Kidney tubule cell (primary cell): ENCODE measurements at regions not wholly inside any gene's neighbourhood (a gene's known extent, or its start where the extent isn't known, plus 50 kb on each side); places are given as distances from the start of the nearest gene placed in this dataset.
A peak's percentile ranks its signal among the peaks of the same experiment; 100 is the strongest.
"Not testable (repeated sequence)": the region's sequence is repeated elsewhere in the genome, so short reads cannot be mapped to it uniquely, and the experiment has no call there.

Experiments used
- DNase-seq: peaks from one replicate; pipeline ENCODE4 v3.0.0-alpha.2; 2018; ENCODE audit warnings: low spot score

DNA sequence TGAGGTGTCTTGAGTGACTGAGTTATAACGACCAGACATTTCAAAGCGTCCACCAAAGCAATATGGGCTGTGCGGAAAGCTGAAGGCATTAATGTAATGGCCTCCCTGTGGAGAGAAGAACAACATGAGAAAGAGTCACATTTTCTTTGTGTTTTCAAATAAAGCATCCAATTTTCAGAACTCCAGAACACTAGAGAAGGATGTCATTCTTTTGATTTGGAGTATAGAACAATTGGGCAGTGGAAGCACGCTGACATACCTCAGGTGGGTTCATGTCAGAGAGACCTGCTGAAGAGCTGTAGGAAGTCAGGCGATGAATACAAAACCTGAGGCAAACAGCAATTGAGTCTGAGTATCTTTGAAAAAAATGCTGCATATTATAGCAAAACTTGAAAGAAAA, 556.5 kb downstream of the GABRG2 start:
- DNase-seq, result no peak

GRCh38 chr5:162637481-162637880, 569.9 kb downstream of the GABRG2 start:
- no peak for DNase-seq

GRCh38 chr5:162638849-162639248, 571.3 kb downstream of the GABRG2 start:
- DNase-seq, result no peak

- no peak for DNase-seq
These were observed 573.7 kb downstream of the GABRG2 start for GRCh38 chr5:162641142-162641813.

GRCh38 chr5:162654661-162655405, 587.3 kb downstream of the GABRG2 start:
- peak; percentile 9 for DNase-seq

GRCh38 chr5:162657076-162657475, 589.5 kb downstream of the GABRG2 start:
- peak; percentile 78 for DNase-seq

DNA sequence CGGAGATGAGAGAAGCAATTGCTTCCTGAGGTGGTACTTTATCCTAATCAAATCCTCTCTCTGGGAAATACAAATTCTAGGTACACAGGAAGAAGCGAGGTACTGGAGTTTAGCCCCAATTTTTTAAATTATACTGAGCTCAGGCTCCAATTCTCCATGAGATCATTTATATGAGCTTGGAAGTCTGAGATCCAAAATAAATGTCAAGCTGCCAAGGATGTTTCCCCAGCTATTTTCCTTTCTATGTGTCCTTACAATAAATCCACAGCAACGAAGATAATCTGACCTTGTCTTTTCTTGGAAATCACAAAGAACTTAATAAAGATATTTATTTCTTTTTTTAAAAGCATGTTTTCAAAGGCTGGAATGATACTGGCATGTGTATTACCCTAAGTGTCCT, 597.3 kb downstream of the GABRG2 start:
- DNase-seq, result no peak

- DNase-seq, result no peak
These were observed 601.4 kb downstream of the GABRG2 start for GRCh38 chr5:162668926-162669325.

DNA sequence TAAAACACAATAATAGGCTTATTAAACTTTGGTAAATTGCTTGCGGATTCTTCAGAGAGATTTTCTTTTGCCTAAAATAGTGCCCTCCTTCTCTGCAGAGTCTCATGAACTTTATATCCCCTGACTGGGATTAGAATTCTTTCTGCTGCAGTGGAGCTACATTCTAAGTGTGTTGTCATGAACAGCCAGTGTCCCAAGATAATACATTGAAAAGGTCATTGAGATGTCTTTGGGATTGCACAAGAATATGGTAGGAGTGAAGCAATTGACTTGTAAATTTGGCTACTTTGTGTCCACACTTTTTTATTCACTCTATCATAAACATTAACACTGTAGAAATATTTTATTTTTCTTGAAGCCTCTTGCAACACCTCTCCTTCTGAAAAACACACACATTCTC, 604.5 kb downstream of the GABRG2 start:
- no peak for DNase-seq

- peak; percentile 78 for DNase-seq
These were observed 615.7 kb downstream of the GABRG2 start for GRCh38 chr5:162683284-162683683.

- no peak for DNase-seq
These were observed 616.6 kb downstream of the GABRG2 start for GRCh38 chr5:162684145-162684544.

- DNase-seq, result no peak
These were observed 617.7 kb downstream of the GABRG2 start for GRCh38 chr5:162685302-162685701.

DNA sequence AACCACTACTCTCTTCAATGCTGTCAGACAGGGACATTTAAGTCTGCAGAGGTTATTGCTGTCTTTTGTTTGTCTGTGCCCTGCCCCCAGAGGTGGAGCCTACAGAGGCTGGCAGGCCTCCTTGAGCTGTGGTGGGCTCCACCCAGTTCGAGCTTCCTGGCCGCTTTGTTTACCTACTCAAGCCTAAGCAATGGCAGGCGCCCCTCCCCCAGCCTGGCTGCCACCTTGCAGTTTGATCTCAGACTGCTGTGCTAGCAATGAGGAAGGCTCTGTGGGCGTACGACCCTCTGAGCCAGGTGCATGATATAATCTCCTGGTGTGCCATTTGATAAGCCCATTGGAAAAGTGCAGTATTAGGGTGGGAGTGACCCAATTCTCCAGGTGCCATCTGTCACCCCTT, 628.7 kb downstream of the GABRG2 start:
- DNase-seq, result not testable (repeated sequence)

- DNase-seq, result no peak
These were observed 631.8 kb downstream of the GABRG2 start for GRCh38 chr5:162699361-162699760.

GRCh38 chr5:162703914-162704313, 636.3 kb downstream of the GABRG2 start:
- no peak for DNase-seq

DNA sequence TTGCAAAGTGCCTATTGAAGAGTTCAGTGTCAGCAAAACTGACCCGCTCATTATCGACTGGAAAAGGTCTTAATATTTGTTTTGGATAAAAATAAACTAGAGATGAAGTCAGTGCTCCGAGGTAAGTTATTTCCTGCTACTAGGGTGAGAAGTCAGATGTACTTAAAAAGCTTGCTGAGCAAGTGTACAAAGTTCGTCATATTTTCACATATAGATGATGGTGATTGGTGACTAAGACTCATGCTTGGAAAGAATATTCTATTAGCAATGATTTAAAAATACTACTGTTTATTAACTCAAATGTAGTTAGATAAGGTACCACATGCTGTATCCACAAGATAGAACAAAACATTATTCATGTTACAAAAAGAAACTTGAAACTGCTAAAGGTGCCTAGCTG, 643.7 kb downstream of the GABRG2 start:
- no peak for DNase-seq

DNA sequence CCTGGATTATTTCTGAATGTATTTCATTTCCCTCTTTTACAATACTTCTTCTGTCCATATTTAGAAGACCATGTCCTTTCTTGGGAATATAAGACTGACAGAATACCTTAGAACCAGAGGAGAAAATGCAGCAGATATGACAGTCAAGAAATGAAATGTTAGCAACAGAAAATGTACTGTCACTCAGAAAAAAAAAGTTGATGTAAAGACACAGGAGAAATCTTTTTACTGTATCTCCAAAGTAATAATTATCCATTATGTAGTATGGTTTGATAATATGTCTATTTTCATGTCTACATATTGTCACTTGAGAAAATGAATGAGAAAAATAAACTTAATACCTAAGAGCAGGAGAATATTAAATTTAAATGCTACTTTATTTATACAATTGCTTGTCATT, 652.1 kb downstream of the GABRG2 start:
- DNase-seq, result no peak

DNA sequence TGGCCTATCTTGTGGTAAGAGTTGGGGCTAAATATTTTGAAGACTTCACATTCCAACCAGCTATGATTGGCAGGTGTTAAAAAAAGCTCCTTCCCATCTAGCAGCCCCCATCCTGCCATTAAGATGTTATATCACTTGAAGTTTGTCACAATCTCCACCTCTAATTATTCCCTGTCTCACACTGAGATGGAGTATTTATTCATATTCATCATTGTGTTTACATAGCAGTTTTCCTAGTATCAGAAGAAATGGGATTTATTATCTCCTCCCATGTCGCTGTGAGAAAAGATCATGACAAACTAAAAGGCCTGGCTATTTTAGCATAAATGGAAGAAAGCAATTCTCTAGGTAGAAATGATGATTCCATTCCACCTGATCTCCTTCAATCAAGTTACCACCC, 653.6 kb downstream of the GABRG2 start:
- DNase-seq, result no peak

DNA sequence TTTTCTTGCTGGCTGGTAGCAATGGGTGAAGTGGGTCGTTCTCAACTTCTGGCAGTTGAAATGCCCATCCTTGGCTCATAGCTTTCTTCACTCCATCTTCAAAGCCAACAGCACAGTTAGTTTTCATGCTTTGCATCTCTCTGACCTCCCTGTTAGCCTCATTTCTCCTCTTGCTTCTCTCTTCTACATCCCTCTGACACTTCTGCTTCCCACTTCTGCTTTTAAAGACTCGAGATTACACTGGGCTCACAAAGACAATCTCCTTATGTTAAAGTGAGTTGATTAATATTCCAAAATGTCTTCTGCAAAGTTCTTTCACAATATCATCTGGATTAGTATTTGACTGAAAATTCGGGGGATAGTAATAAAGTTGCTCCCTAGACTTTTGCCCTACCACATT, 684.8 kb upstream of the CCNG1 start:
- DNase-seq, result no peak

- DNase-seq, result no peak
These were observed 675.3 kb upstream of the CCNG1 start for GRCh38 chr5:162762119-162762518.

GRCh38 chr5:162769019-162769418, 668.4 kb upstream of the CCNG1 start:
- no peak for DNase-seq

DNA sequence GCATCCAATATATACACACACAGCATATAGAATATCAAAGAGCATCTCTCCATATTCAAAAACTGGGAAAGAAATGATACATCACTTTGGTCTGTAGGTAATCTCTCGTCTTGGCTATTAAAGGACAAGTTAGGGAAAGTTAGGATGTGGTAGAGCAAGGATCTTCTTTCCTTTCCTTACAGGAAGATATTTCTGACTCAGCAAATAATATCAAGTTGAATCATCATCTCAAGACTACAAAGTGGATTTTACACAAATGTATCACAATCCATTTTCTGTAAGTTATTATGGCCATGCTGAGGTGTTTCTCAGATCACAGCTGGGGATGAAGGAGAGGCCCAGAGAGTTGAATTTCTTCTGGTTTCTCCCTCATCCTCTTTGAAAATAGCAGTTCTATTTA, 651.7 kb upstream of the CCNG1 start:
- no peak for DNase-seq

- DNase-seq, result peak; percentile 18
These were observed 651.2 kb upstream of the CCNG1 start for GRCh38 chr5:162786234-162786633.

- no peak for DNase-seq
These were observed 640.9 kb upstream of the CCNG1 start for GRCh38 chr5:162796507-162796906.
